Progenitor cell of endocrine pancreas (in vitro differentiated cells): ENCODE measurements at regions not wholly inside any gene's neighbourhood (a gene's known extent, or its start where the extent isn't known, plus 50 kb on each side); places are given as distances from the start of the nearest gene placed in this dataset.

Source experiments
- DNase-seq: peaks from one replicate; pipeline ENCODE4 v3.0.0; 2021; ENCODE audit warnings: low spot score; ENCODE audit not compliant: unreplicated experiment
- H3K27ac Mint-ChIP-seq: 2 replicates; pipeline ENCODE4 v1.8.0; 2021; ENCODE audit warnings: mild to moderate bottlenecking, moderate library complexity, mixed read lengths
- H3K27me3 Mint-ChIP-seq: 2 replicates; pipeline ENCODE4 v1.8.0; 2021; ENCODE audit warnings: mixed read lengths
- H3K36me3 Mint-ChIP-seq: 2 replicates; pipeline ENCODE4 v1.8.0; 2022; ENCODE audit warnings: mixed read lengths; ENCODE audit not compliant: insufficient read depth
- H3K4me1 Mint-ChIP-seq: 2 replicates; pipeline ENCODE4 v1.8.0; 2021; ENCODE audit warnings: low read depth, mixed read lengths
- H3K4me3 Mint-ChIP-seq: 2 replicates; pipeline ENCODE4 v1.8.0; 2021; ENCODE audit warnings: low read depth, mild to moderate bottlenecking, moderate library complexity, mixed read lengths
- H3K9me3 Mint-ChIP-seq: 2 replicates; pipeline ENCODE4 v1.8.0; 2021; ENCODE audit warnings: low read depth, mixed read lengths
- CTCF ChIP-seq: fragments of 200-600 bp; sonication (generic); IDR thresholded peaks from one replicate; pipeline ENCODE4 v1.5.0; 2021; ENCODE audit warnings: antibody characterized with exemption, mild to moderate bottlenecking; ENCODE audit not compliant: unreplicated experiment

DNA sequence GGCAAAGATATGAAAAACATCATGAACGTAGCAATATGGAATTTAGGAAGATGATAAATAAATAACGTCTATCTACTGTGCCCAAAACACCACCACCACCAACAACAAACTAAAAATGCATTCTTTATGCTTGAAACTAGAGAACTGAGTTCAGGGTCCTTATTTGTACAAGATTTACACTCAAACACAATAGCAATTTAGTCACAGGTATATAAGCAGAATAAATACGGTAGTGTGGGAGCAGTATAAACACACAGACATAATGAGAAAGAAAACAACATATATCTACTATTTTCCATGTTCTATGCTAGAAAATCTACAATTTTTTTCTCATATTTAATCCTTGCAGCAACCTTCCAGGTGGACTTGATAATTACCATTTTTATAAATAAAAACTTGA is 64.3 kb downstream of the ARL4A start:
- no peak for TF ChIP-seq CTCF
- no peaks in the 10 kb centered on the region for H3K27me3 Mint-ChIP-seq
- no peak overlapping the region for H3K27ac Mint-ChIP-seq
- no peaks in the 10 kb centered on the region for H3K36me3 Mint-ChIP-seq
- no peaks in the 10 kb centered on the region for H3K4me1 Mint-ChIP-seq
- no peak for DNase-seq
- H3K9me3 Mint-ChIP-seq: no peaks in the 10 kb centered on the region
- no peak overlapping the region for H3K4me3 Mint-ChIP-seq

- no peaks in the 10 kb centered on the region for H3K4me1 Mint-ChIP-seq
These were observed 66.7 kb downstream of the ARL4A start for GRCh38 chr7:12754179-12754578.

GRCh38 chr7:12756821-12757220 is 69.4 kb downstream of the ARL4A start:
- Mint-ChIP-seq H3K36me3 (peaks cover 3% of the 10 kb centered on the region), H3K4me1 (no peaks in the 10 kb centered on the region), H3K9me3 (peaks cover 15% of the 10 kb centered on the region), H3K27me3 (no peaks in the 10 kb centered on the region), H3K27ac (no peak overlapping the region), H3K4me3 (no peak overlapping the region)
- TF ChIP-seq CTCF: no peak
- DNase-seq: no peak

More at GRCh38 chr7:12754179-12754578, 66.7 kb downstream of the ARL4A start:
- no peak overlapping the region for H3K4me3 Mint-ChIP-seq
- DNase-seq: no peak
- H3K27me3 Mint-ChIP-seq: no peaks in the 10 kb centered on the region
- H3K9me3 Mint-ChIP-seq: no peaks in the 10 kb centered on the region
- H3K27ac Mint-ChIP-seq: no peak overlapping the region
- TF ChIP-seq CTCF: no peak
- H3K36me3 Mint-ChIP-seq: no peaks in the 10 kb centered on the region

DNA sequence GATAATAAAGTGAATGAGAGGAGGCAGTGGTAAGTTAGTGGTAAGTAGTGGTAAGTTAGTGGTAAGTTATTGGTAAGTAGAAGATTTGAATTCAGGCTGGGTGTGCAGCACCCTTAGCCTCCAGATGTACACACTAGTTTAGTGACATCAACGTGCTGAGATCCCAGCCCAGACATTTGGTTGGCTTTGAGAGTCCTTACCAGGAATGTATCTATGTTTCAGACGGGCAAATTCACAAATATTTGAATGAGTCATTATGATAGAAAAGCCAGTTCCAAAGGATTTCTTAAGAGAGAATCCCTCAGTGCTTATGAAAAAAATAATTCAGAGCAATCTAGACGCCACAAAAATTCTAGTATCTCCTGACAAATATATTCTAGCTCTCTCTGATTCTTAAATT is 70.0 kb downstream of the ARL4A start:
- Mint-ChIP-seq H3K4me1 (no peaks in the 10 kb centered on the region), H3K27ac (no peak overlapping the region), H3K36me3 (peaks cover 3% of the 10 kb centered on the region), H3K27me3 (no peaks in the 10 kb centered on the region), H3K9me3 (peaks cover 15% of the 10 kb centered on the region), H3K4me3 (no peak overlapping the region)
- no peak for TF ChIP-seq CTCF
- no peak for DNase-seq

DNA sequence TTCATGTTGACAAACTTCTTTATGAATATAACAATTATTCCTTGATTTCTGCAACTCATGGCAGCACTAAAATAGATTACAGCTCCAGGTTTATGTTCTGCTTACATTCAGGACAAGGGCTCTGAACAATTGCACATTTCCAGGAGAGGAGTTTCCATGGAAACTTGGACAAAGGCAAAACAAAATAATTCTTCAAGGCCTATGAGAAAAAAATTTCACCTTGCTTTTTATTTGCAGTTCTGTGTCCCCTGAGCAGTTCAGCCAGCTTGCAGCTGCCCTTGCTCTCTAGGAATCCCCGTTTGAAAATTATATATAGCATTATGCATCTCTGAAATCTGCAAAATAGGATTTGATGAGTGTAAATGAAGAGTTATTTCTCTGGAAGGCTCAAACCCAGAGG is 71.7 kb downstream of the ARL4A start:
- no peak overlapping the region for H3K4me3 Mint-ChIP-seq
- H3K9me3 Mint-ChIP-seq: peaks cover 15% of the 10 kb centered on the region
- no peaks in the 10 kb centered on the region for H3K4me1 Mint-ChIP-seq
- TF ChIP-seq CTCF: no peak
- H3K27me3 Mint-ChIP-seq: no peaks in the 10 kb centered on the region
- no peak overlapping the region for H3K27ac Mint-ChIP-seq
- H3K36me3 Mint-ChIP-seq: peaks cover 3% of the 10 kb centered on the region
- no peak for DNase-seq
